ENCODE measurements at regions not wholly inside any gene's neighbourhood (a gene's known extent, or its start where the extent isn't known, plus 50 kb on each side); places are given as distances from the start of the nearest gene placed in this dataset.
"Not testable (repeated sequence)": the region's sequence is repeated elsewhere in the genome, so short reads cannot be mapped to it uniquely, and the experiment has no call there.

DNA sequence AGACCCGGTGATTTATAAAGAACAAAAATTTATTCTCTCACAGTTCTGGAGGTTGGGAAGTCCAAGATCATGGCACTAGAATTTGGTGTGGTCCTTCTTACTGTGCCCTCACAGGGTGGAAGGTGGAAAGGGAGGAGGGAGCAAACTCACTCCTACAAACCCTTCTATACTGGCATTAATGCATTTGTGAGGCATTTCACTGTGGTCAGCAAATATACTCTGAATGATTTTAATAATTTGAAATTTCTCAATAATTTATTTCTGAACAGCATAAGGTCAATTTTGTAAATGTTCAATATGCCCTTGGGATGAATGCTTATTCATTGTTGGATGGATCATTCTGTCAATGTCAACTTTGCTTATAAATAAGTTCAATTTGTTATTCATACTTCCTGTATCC is 120.6 kb downstream of the GATA6 start:
- H3K27me3 ChIP-seq (ENCODE audit: control insufficient read depth, insufficient read depth, low read length, poor library complexity, severe bottlenecking) = no peaks in the 10 kb centered on the region
- H3K9me3 ChIP-seq (ENCODE audit: control insufficient read depth, low read length) = no peaks in the 10 kb centered on the region
- no peak overlapping the region for H3K27ac ChIP-seq (ENCODE audit: insufficient read depth, low read depth, low read length, poor library complexity, severe bottlenecking)
- 100% methylated on average over 1 of the region's 1 CpG for WGBS, 2 experiments
- no peaks in the 10 kb centered on the region for H3K36me3 ChIP-seq (ENCODE audit: control insufficient read depth, insufficient read depth, low read length)
- no peak overlapping the region for H3K4me3 ChIP-seq (ENCODE audit: insufficient read depth, low read depth, low read length)
- H3K4me1 ChIP-seq (ENCODE audit: control insufficient read depth, insufficient read depth, low read length) = no peaks in the 10 kb centered on the region

DNA sequence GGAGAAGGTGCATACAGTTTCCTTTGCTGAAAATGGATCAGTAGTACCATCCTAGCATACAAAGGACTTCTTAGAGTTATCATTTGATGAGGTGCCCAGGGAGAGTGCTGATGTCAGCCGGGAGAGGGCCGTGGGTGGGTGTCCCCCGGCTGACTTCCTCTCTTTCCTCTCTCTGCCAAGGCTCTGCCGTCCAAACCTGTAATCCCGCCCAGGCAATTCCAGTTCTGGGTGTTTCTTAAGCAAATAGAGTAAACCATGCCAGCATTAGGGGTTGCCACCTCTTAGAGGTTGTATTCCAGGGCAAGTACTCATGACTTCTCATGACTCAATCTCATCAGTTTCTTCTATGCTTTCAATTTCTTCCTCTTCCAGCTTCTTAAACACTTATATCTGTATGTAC is 117.2 kb downstream of the GATA6 start:
- Histone ChIP-seq H3K4me3 (ENCODE audit: insufficient read depth, low read depth, low read length) (no peak overlapping the region), H3K27me3 (ENCODE audit: control insufficient read depth, insufficient read depth, low read length, poor library complexity, severe bottlenecking) (no peaks in the 10 kb centered on the region), H3K4me1 (ENCODE audit: control insufficient read depth, insufficient read depth, low read length) (no peaks in the 10 kb centered on the region), H3K9me3 (ENCODE audit: control insufficient read depth, low read length) (no peaks in the 10 kb centered on the region), H3K36me3 (ENCODE audit: control insufficient read depth, insufficient read depth, low read length) (no peaks in the 10 kb centered on the region), H3K27ac (ENCODE audit: insufficient read depth, low read depth, low read length, poor library complexity, severe bottlenecking) (no peak overlapping the region)
- WGBS, 2 experiments = 80 to 83% methylated on average over 5 of the region's 5 CpGs

GRCh38 chr18:22285361-22286140 is 116.2 kb downstream of the GATA6 start:
- WGBS, 2 experiments = 94 to 97% methylated on average over 2 of the region's 3 CpGs
- H3K9me3 ChIP-seq (ENCODE audit: control insufficient read depth, low read length) = no peaks in the 10 kb centered on the region
- no peaks in the 10 kb centered on the region for H3K4me1 ChIP-seq (ENCODE audit: control insufficient read depth, insufficient read depth, low read length)
- no peak overlapping the region for H3K4me3 ChIP-seq (ENCODE audit: insufficient read depth, low read depth, low read length)
- no peaks in the 10 kb centered on the region for H3K27me3 ChIP-seq (ENCODE audit: control insufficient read depth, insufficient read depth, low read length, poor library complexity, severe bottlenecking)
- H3K36me3 ChIP-seq (ENCODE audit: control insufficient read depth, insufficient read depth, low read length) = no peaks in the 10 kb centered on the region
- no peak overlapping the region for H3K27ac ChIP-seq (ENCODE audit: insufficient read depth, low read depth, low read length, poor library complexity, severe bottlenecking)

GRCh38 chr18:22284581-22285360 is 115.4 kb downstream of the GATA6 start:
- Histone ChIP-seq H3K36me3 (ENCODE audit: control insufficient read depth, insufficient read depth, low read length) (no peaks in the 10 kb centered on the region), H3K9me3 (ENCODE audit: control insufficient read depth, low read length) (no peaks in the 10 kb centered on the region), H3K27ac (ENCODE audit: insufficient read depth, low read depth, low read length, poor library complexity, severe bottlenecking) (no peak overlapping the region), H3K27me3 (ENCODE audit: control insufficient read depth, insufficient read depth, low read length, poor library complexity, severe bottlenecking) (no peaks in the 10 kb centered on the region), H3K4me1 (ENCODE audit: control insufficient read depth, insufficient read depth, low read length) (no peaks in the 10 kb centered on the region), H3K4me3 (ENCODE audit: insufficient read depth, low read depth, low read length) (no peak overlapping the region)
- WGBS, 2 experiments = 80 to 98% methylated on average over 2 to 3 of the region's 3 CpGs

DNA sequence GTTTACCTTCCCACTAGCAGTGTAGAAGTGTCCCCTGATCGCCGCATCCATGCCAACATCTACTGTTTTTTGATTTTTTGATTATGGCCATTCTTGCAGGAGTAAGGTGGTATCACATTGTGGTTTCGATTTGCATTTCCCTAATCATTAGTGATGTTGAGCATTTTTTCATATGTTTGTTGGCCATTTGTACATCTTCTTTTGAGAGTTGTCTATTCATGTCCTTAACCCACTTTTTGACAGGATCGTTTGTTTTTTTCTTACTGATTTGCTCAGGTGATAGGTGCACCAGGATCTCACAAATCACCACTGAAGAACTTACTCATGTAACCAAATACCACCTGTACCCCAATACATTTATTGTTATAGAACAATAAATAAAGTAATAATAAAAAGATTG is 114.5 kb downstream of the GATA6 start:
- H3K27ac ChIP-seq (ENCODE audit: insufficient read depth, low read depth, low read length, poor library complexity, severe bottlenecking); H3K27me3 ChIP-seq (ENCODE audit: control insufficient read depth, insufficient read depth, low read length, poor library complexity, severe bottlenecking); H3K4me3 ChIP-seq (ENCODE audit: insufficient read depth, low read depth, low read length); H3K36me3 ChIP-seq (ENCODE audit: control insufficient read depth, insufficient read depth, low read length); H3K4me1 ChIP-seq (ENCODE audit: control insufficient read depth, insufficient read depth, low read length); H3K9me3 ChIP-seq (ENCODE audit: control insufficient read depth, low read length): not testable (repeated sequence)
- WGBS, 2 experiments = 94 to 98% methylated on average over 4 of the region's 4 CpGs

DNA sequence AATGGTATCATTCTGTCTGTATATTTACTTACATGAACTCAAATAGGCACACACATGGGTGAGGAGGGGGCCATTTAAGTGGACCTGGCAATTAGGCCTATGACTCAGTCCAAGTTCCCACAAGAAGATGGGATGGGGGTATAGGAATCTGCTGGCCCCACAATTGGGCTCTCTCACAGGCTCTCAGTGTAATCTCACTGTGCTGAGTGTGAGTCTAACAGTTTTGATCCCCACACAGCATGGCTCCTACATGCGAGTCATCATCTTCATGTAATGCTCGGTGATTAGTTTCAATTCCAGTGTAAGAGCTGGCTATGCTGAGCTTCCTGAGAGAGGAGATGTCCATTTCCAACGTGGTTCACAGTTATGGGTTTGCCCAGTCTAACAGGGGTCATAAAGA is 114.0 kb downstream of the GATA6 start:
- Histone ChIP-seq H3K4me1 (ENCODE audit: control insufficient read depth, insufficient read depth, low read length) (no peaks in the 10 kb centered on the region), H3K27me3 (ENCODE audit: control insufficient read depth, insufficient read depth, low read length, poor library complexity, severe bottlenecking) (no peaks in the 10 kb centered on the region), H3K4me3 (ENCODE audit: insufficient read depth, low read depth, low read length) (no peak overlapping the region), H3K27ac (ENCODE audit: insufficient read depth, low read depth, low read length, poor library complexity, severe bottlenecking) (no peak overlapping the region), H3K36me3 (ENCODE audit: control insufficient read depth, insufficient read depth, low read length) (no peaks in the 10 kb centered on the region), H3K9me3 (ENCODE audit: control insufficient read depth, low read length) (no peaks in the 10 kb centered on the region)
- 92% methylated on average over 3 of the region's 3 CpGs for WGBS, 2 experiments

GRCh38 chr18:22283116-22283395 is 113.7 kb downstream of the GATA6 start:
- H3K4me3 ChIP-seq (ENCODE audit: insufficient read depth, low read depth, low read length) = no peak overlapping the region
- H3K27ac ChIP-seq (ENCODE audit: insufficient read depth, low read depth, low read length, poor library complexity, severe bottlenecking) = no peak overlapping the region

GRCh38 chr18:22282311-22283115 is 113.1 kb downstream of the GATA6 start:
- H3K27ac ChIP-seq (ENCODE audit: insufficient read depth, low read depth, low read length, poor library complexity, severe bottlenecking) = no peak overlapping the region

More at GRCh38 chr18:22283116-22283395, 113.7 kb downstream of the GATA6 start:
- Histone ChIP-seq H3K4me1 (ENCODE audit: control insufficient read depth, insufficient read depth, low read length) (no peaks in the 10 kb centered on the region), H3K9me3 (ENCODE audit: control insufficient read depth, low read length) (no peaks in the 10 kb centered on the region), H3K27me3 (ENCODE audit: control insufficient read depth, insufficient read depth, low read length, poor library complexity, severe bottlenecking) (no peaks in the 10 kb centered on the region), H3K36me3 (ENCODE audit: control insufficient read depth, insufficient read depth, low read length) (no peaks in the 10 kb centered on the region)

DNA sequence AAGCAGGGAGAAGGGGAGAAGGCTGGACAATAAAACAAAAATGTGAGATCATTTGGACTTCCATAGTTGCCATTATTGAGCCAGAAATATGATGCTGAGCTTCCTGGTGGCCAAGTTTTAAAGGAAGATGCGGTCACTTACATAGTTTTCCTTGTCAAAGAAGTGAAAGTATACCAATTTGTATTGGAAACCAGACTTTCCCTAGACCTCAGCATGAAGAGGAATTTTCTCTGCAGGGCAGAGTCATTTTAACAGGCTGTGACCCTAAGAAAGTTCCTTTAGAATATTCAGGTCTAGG is 111.0 kb downstream of the GATA6 start:
- no peaks in the 10 kb centered on the region for H3K27me3 ChIP-seq (ENCODE audit: control insufficient read depth, insufficient read depth, low read length, poor library complexity, severe bottlenecking)
- H3K27ac ChIP-seq (ENCODE audit: insufficient read depth, low read depth, low read length, poor library complexity, severe bottlenecking) = no peak overlapping the region
- WGBS, 2 experiments = 97 to 100% methylated on average over 1 of the region's 1 CpG

More at GRCh38 chr18:22282311-22283115, 113.1 kb downstream of the GATA6 start:
- 87 to 92% methylated on average over 7 to 8 of the region's 8 CpGs for WGBS, 2 experiments
- H3K4me3 ChIP-seq (ENCODE audit: insufficient read depth, low read depth, low read length) = no peak overlapping the region
- no peaks in the 10 kb centered on the region for H3K4me1 ChIP-seq (ENCODE audit: control insufficient read depth, insufficient read depth, low read length)
- no peaks in the 10 kb centered on the region for H3K9me3 ChIP-seq (ENCODE audit: control insufficient read depth, low read length)
- no peaks in the 10 kb centered on the region for H3K36me3 ChIP-seq (ENCODE audit: control insufficient read depth, insufficient read depth, low read length)
- H3K27me3 ChIP-seq (ENCODE audit: control insufficient read depth, insufficient read depth, low read length, poor library complexity, severe bottlenecking) = no peaks in the 10 kb centered on the region

GRCh38 chr18:22279741-22280452 is 110.5 kb downstream of the GATA6 start:
- H3K4me1 ChIP-seq (ENCODE audit: control insufficient read depth, insufficient read depth, low read length) = no peaks in the 10 kb centered on the region
- H3K27me3 ChIP-seq (ENCODE audit: control insufficient read depth, insufficient read depth, low read length, poor library complexity, severe bottlenecking) = no peaks in the 10 kb centered on the region
- H3K36me3 ChIP-seq (ENCODE audit: control insufficient read depth, insufficient read depth, low read length) = no peaks in the 10 kb centered on the region
- H3K9me3 ChIP-seq (ENCODE audit: control insufficient read depth, low read length) = no peaks in the 10 kb centered on the region
- H3K4me3 ChIP-seq (ENCODE audit: insufficient read depth, low read depth, low read length) = no peak overlapping the region
- no peak overlapping the region for H3K27ac ChIP-seq (ENCODE audit: insufficient read depth, low read depth, low read length, poor library complexity, severe bottlenecking)
- 83 to 84% methylated on average over 9 to 10 of the region's 10 CpGs for WGBS, 2 experiments

More for the DNA sequence above, 111.0 kb downstream of the GATA6 start:
- H3K9me3 ChIP-seq (ENCODE audit: control insufficient read depth, low read length) = no peaks in the 10 kb centered on the region
- no peak overlapping the region for H3K4me3 ChIP-seq (ENCODE audit: insufficient read depth, low read depth, low read length)
- H3K36me3 ChIP-seq (ENCODE audit: control insufficient read depth, insufficient read depth, low read length) = no peaks in the 10 kb centered on the region
- no peaks in the 10 kb centered on the region for H3K4me1 ChIP-seq (ENCODE audit: control insufficient read depth, insufficient read depth, low read length)
